DND-41 (cell line): ENCODE measurements at regions not wholly inside any gene's neighbourhood (a gene's known extent, or its start where the extent isn't known, plus 50 kb on each side); places are given as distances from the start of the nearest gene placed in this dataset.

Source experiments
- EZH2 ChIP-seq: IDR thresholded peaks from 3 replicates; pipeline ENCODE4 v1.6.1; 2012; ENCODE audit warnings: borderline replicate concordance, low read depth, mild to moderate bottlenecking, moderate library complexity, low read length, inconsistent platforms; ENCODE audit not compliant: severe bottlenecking
- TF ChIP-seq, protein P1 (sequence below): IDR thresholded peaks from 2 replicates; pipeline ENCODE4 v1.5.1; 2012; ENCODE audit warnings: borderline replicate concordance, low read length, moderate library complexity, mild to moderate bottlenecking; ENCODE audit not compliant: poor library complexity, severe bottlenecking; ENCODE audit errors: extremely low read depth

DNA sequence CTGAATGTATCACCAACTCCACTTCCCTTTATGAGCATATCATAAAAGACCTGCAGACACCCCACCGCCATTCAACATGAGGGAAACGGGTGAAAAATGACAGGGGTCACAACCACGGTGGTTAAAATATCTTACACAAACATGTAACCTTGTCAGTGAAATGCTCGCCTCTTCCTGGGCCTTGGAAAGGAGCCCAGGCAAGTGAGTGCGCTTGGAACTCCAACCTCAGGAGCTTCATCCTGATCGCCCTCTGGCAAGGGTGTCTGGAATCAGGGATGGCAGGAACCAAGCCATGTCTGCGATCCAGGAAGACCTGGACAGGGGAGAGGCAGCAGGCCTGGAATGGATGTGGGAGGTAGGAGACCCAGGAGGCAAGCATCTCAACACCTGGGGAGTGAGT lies 282.7 kb downstream of the GAS1 start:
- TF ChIP-seq, protein P1, sequence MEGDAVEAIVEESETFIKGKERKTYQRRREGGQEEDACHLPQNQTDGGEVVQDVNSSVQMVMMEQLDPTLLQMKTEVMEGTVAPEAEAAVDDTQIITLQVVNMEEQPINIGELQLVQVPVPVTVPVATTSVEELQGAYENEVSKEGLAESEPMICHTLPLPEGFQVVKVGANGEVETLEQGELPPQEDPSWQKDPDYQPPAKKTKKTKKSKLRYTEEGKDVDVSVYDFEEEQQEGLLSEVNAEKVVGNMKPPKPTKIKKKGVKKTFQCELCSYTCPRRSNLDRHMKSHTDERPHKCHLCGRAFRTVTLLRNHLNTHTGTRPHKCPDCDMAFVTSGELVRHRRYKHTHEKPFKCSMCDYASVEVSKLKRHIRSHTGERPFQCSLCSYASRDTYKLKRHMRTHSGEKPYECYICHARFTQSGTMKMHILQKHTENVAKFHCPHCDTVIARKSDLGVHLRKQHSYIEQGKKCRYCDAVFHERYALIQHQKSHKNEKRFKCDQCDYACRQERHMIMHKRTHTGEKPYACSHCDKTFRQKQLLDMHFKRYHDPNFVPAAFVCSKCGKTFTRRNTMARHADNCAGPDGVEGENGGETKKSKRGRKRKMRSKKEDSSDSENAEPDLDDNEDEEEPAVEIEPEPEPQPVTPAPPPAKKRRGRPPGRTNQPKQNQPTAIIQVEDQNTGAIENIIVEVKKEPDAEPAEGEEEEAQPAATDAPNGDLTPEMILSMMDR, result no peak
- TF ChIP-seq EZH2, result no peak
